Hematopoietic multipotent progenitor cell treated with erythropoietin and hydrocortisone succinate and interleukin-3 and kit ligand, for 8 days (in vitro differentiated cells): ENCODE measurements at regions not wholly inside any gene's neighbourhood (a gene's known extent, or its start where the extent isn't known, plus 50 kb on each side); places are given as distances from the start of the nearest gene placed in this dataset.

Experiments
- DNase-seq: peaks from one replicate; pipeline ENCODE4 v3.0.0-alpha.2; 2015

DNA sequence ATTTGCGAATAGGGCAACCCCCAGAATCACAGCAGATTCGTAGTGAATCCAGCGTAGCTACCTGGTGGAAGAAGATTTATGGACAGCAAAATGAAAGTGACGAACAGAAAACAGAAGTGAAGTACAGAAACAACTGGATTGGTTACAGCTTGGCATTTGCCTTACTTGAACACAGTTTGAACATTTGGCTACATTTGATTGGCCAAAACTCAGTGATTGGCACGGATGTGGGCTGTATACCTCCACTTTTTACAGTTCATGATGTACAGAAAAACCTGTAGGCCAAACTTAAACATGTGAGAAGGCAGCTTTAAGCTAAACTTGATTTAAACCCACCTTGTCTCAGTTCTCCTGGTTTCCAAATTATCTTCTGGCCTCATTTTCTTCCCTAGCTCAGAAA, 49.9 kb upstream of the AMN1 start:
- no peak for DNase-seq
